K562 (cell line): ENCODE measurements at regions not wholly inside any gene's neighbourhood (a gene's known extent, or its start where the extent isn't known, plus 50 kb on each side); places are given as distances from the start of the nearest gene placed in this dataset.

Experiments used
- ATAC-seq: fragments of 200-7000 bp; cut with Tn5 transposase; 3 replicates; pipeline ENCODE4 v1.9.1; 2020; ENCODE audit warnings: moderate library complexity
- BruUV-seq: library from RNA; stranded (reverse); fragments of 400-500 nt; replicated peaks from 2 replicates; lab custom pipeline; 2021; lab: Mats Ljungman, UMichigan
- CTCF ChIA-PET: fragments of 300-600 bp; formaldehyde crosslinking; extraction: SDS; loops from one replicate; lab custom pipeline; 2021; ENCODE audit warnings: low intra/inter-chr PET ratio; lab: Yijun Ruan, JAX
- POLR2A ChIA-PET: fragments of 300-600, 350-650 bp; sonication (Branson Sonifier 250); formaldehyde crosslinking; extraction: SDS; loops from one replicate; lab custom pipeline; 2021; ENCODE audit warnings: antibody characterized with exemption, inconsistent platforms; lab: Yijun Ruan, JAX
- DNase-seq, 4 experiments: peaks; one replicate each; pipeline versions ENCODE4 v3.0.0 to v3.0.0-alpha.2; 2011 to 2018; ENCODE audit warnings: low spot score in 3 of 4, mixed read lengths in 3 of 4; ENCODE audit errors: extremely low read depth in 1 of 4
- FAIRE-seq: peaks from 2 replicates; lab custom pipeline; 2011; peaks lifted over from hg19 to GRCh38; lab: Jason Lieb, UNC
- H2AFZ ChIP-seq: 2 replicates; pipeline ENCODE4 v1.6.0; 2011; ENCODE audit warnings: low read depth, low read length, control low read depth, inconsistent platforms
- H3K27ac ChIP-seq: fragments of 200-600 bp; 3 replicates; pipeline ENCODE4 v1.8.0; 2011; ENCODE audit warnings: low read depth, mild to moderate bottlenecking, control low read depth, inconsistent platforms, low read length, moderate library complexity, mixed read lengths; ENCODE audit errors: extremely low read depth
- H3K27me3 ChIP-seq, 2 experiments: fragments of 300-600 bp in 1 of 2; 2 replicates in 1 of 2; 3 replicates in 1 of 2; pipeline versions ENCODE4 v1.6.0 to v1.8.0; 2011; ENCODE audit warnings: inconsistent platforms in 2 of 2, low read length in 2 of 2, mild to moderate bottlenecking in 1 of 2, mixed read lengths in 1 of 2, moderate library complexity in 1 of 2; ENCODE audit not compliant: control insufficient read depth in 2 of 2, insufficient read depth in 2 of 2
- H3K36me3 ChIP-seq: fragments of 300-600 bp; 3 replicates; pipeline ENCODE4 v1.8.0; 2011; ENCODE audit warnings: mild to moderate bottlenecking, low read length, inconsistent platforms; ENCODE audit not compliant: control insufficient read depth, insufficient read depth
- H3K4me1 ChIP-seq, 2 experiments: fragments of 200-600 bp in 1 of 2; replicated peaks in 1 of 2; 2 replicates in 1 of 2; 3 replicates in 1 of 2; pipeline versions ENCODE4 v1.5.1 to v1.8.0; 2011; ENCODE audit warnings: inconsistent platforms in 2 of 2, low read length in 2 of 2, mild to moderate bottlenecking in 1 of 2, mixed read lengths in 1 of 2, moderate library complexity in 1 of 2; ENCODE audit not compliant: control insufficient read depth in 2 of 2, insufficient read depth in 2 of 2
- H3K4me2 ChIP-seq: 2 replicates; pipeline ENCODE4 v1.6.1; 2011; ENCODE audit warnings: low read length, control low read depth, inconsistent platforms, mixed read lengths; ENCODE audit not compliant: insufficient read depth
- H3K4me3 ChIP-seq: fragments of 200-600 bp; sonication (generic), shearing (Covaris generic); 2 replicates; pipeline ENCODE4 v1.5.1; 2016; ENCODE audit warnings: control low read depth, inconsistent platforms
- H3K79me2 ChIP-seq: fragments of 200-600 bp; 3 replicates; pipeline ENCODE4 v1.8.0; 2011; ENCODE audit warnings: low read length, inconsistent platforms; ENCODE audit not compliant: control insufficient read depth, insufficient read depth
- H3K9ac ChIP-seq, 2 experiments: 2 replicates each; pipeline versions ENCODE4 v1.6.0 to v1.6.1; 2011; ENCODE audit warnings: low read depth in 2 of 2, low read length in 2 of 2, control low read depth in 1 of 2, inconsistent platforms in 1 of 2, mild to moderate bottlenecking in 1 of 2, mixed read lengths in 1 of 2; ENCODE audit not compliant: insufficient read depth in 1 of 2
- H3K9me1 ChIP-seq: one replicate; pipeline ENCODE4 v1.6.0; 2011; ENCODE audit warnings: inconsistent platforms, mild to moderate bottlenecking, low read length, moderate library complexity; ENCODE audit not compliant: control insufficient read depth, insufficient read depth
- H3K9me3 ChIP-seq: replicated peaks from 2 replicates; pipeline ENCODE4 v1.5.1; 2011; ENCODE audit warnings: low read depth, low read length, inconsistent platforms; ENCODE audit not compliant: control insufficient read depth, insufficient read depth
- H4K20me1 ChIP-seq: replicated peaks from 2 replicates; pipeline ENCODE4 v1.6.1; 2011; ENCODE audit warnings: low read length, inconsistent platforms, mixed read lengths; ENCODE audit not compliant: control insufficient read depth, insufficient read depth
- C11orf30 ChIP-seq: fragments of 450-650 bp; IDR thresholded peaks from 2 replicates; pipeline ENCODE4 v1.6.1; 2016; ENCODE audit warnings: low read depth, mild to moderate bottlenecking
- DIDO1 ChIP-seq: fragments of 450-650 bp; IDR thresholded peaks from 2 replicates; pipeline ENCODE4 v1.6.1; 2016; ENCODE audit warnings: low read depth, missing biosample characterization, missing genetic modification characterization
- HNRNPH1 ChIP-seq: fragments of 200-400 bp; formaldehyde crosslinking; optimal IDR thresholded peaks from 2 replicates; pipeline ENCODE3; 2017; ENCODE audit warnings: low read depth, mild to moderate bottlenecking, low read length, moderate library complexity
- MAFF ChIP-seq: IDR thresholded peaks from 2 replicates; pipeline ENCODE4 v1.6.1; 2012; ENCODE audit warnings: low read length, improper control_type of control experiment
- MAFK ChIP-seq: IDR thresholded peaks from 2 replicates; pipeline ENCODE4 v1.6.1; 2011; ENCODE audit warnings: low read length, improper control_type of control experiment
- ZBTB7A ChIP-seq: IDR thresholded peaks from 2 replicates; pipeline ENCODE4 v1.6.1; 2011; ENCODE audit warnings: low read depth, mild to moderate bottlenecking, low read length, moderate library complexity, borderline replicate concordance; ENCODE audit not compliant: control insufficient read depth
- ZNF316 ChIP-seq: fragments of 450-650 bp; IDR thresholded peaks from 2 replicates; pipeline ENCODE4 v1.6.1; 2016
- ZNF76 ChIP-seq: fragments of 250-450 bp; sonication (Bioruptor Pico); IDR thresholded peaks from 2 replicates; pipeline ENCODE4 v1.4.0; 2020; ENCODE audit warnings: mild to moderate bottlenecking, moderate library complexity, borderline replicate concordance
- WGBS: fragments of 100-300 bp; shearing (Covaris generic); methylation state at CpG from one replicate; pipeline ENCODE4 v1.1.6; 2016; ENCODE audit warnings: low coverage, mixed read lengths; ENCODE audit not compliant: insufficient coverage; ENCODE audit errors: missing lambda C conversion rate; 5-methylcytosine and 5-hydroxymethylcytosine counted together
- in situ Hi-C: fragments of 300-500 bp; cut with MboI; formaldehyde crosslinking; loops from 4 replicates; pipeline ENCODE4 v1.15.0; 2018; ENCODE audit warnings: inconsistent platforms, mixed read lengths
- intact Hi-C: fragments of 100-400 bp; cut with micrococcal nuclease; formaldehyde crosslinking; loops from 2 replicates; pipeline ENCODE4 v1.14.2; 2022

GRCh38 chr2:32887125-32887524, 59.6 kb upstream of the LTBP1 start:
- H3K9me1 ChIP-seq = no peaks in the 10 kb centered on the region
- no peak for DNase-seq
- ATAC-seq = no peak
- CTCF ChIA-PET = no interaction called here
- no TSS peak for BruUV-seq
- no peak overlapping the region for H3K4me2 ChIP-seq
- no peaks in the 10 kb centered on the region; the same call in 1 of the 2 replicates for H3K9me3 ChIP-seq
- peaks cover 0 to 2% of the 10 kb centered on the region in 2 experiments; a peak in 1 of 5 replicates for H3K4me1 ChIP-seq
- TF ChIP-seq ZNF76 = no peak
- TF ChIP-seq DIDO1 (tag) = no peak
- TF ChIP-seq MAFF = peak; percentile 38; the same call in 1 of the 2 replicates
- TF ChIP-seq C11orf30 = peak; percentile 41; the same call in 1 of the 2 replicates
- no peak for TF ChIP-seq HNRNPH1
- peak; percentile 66 for TF ChIP-seq ZNF316
- TF ChIP-seq MAFK = peak; percentile 41; the same call in 1 of the 2 replicates
- TF ChIP-seq ZBTB7A = no peak
- TF ChIP-seq, all 486 proteins: peak for 4
- no peaks in the 10 kb centered on the region for H3K79me2 ChIP-seq
- 23% methylated on average over 2 of the region's 2 CpGs for WGBS
- no peaks in the 10 kb centered on the region for H3K36me3 ChIP-seq
- no peak for FAIRE-seq
- POLR2A ChIA-PET = no interaction called here
- H3K9ac ChIP-seq = no peak overlapping the region
- in situ Hi-C loops (no loop called here), intact Hi-C loops (no loop called here)
- no peak overlapping the region for H3K4me3 ChIP-seq
- no peak overlapping the region for H3K27ac ChIP-seq
- no peaks in the 10 kb centered on the region for H4K20me1 ChIP-seq
- H3K27me3 ChIP-seq = peaks cover 0 to 3% of the 10 kb centered on the region in 2 experiments; a peak in 2 of 5 replicates
- no peak overlapping the region for H2AFZ ChIP-seq
